H9 (cell line): ENCODE measurements at regions not wholly inside any gene's neighbourhood (a gene's known extent, or its start where the extent isn't known, plus 50 kb on each side); places are given as distances from the start of the nearest gene placed in this dataset.

ENCODE experiments used
- DNase-seq: peaks from one replicate; pipeline ENCODE4 v3.0.0-alpha.2; 2017
- H2AFZ ChIP-seq: one replicate; pipeline ENCODE4 v1.6.1; 2013; ENCODE audit warnings: mild to moderate bottlenecking, low read length, control low read depth, moderate library complexity
- H2AK5ac ChIP-seq: 2 replicates; pipeline ENCODE4 v1.6.1; 2013; ENCODE audit warnings: low read length, control low read depth, mixed read lengths; ENCODE audit not compliant: insufficient read length
- H2BK120ac ChIP-seq: one replicate; pipeline ENCODE4 v1.6.1; 2013; ENCODE audit warnings: low read depth, mild to moderate bottlenecking, low read length, control low read depth, inconsistent platforms; ENCODE audit not compliant: poor library complexity, severe bottlenecking
- H2BK12ac ChIP-seq: 2 replicates; pipeline ENCODE4 v1.6.1; 2013; ENCODE audit warnings: low read length, control low read depth, mixed read lengths, low read depth; ENCODE audit not compliant: insufficient read length
- H2BK15ac ChIP-seq: 2 replicates; pipeline ENCODE4 v1.6.1; 2013; ENCODE audit warnings: low read depth, low read length, control low read depth
- H2BK20ac ChIP-seq: one replicate; pipeline ENCODE4 v1.6.1; 2013; ENCODE audit warnings: low read depth, mild to moderate bottlenecking, low read length, control low read depth, inconsistent platforms; ENCODE audit not compliant: poor library complexity, severe bottlenecking
- H2BK5ac ChIP-seq: 2 replicates; pipeline ENCODE4 v1.6.1; 2013; ENCODE audit warnings: low read length, control low read depth, mixed read lengths; ENCODE audit not compliant: insufficient read length
- H3K14ac ChIP-seq: 2 replicates; pipeline ENCODE4 v1.6.1; 2013; ENCODE audit warnings: low read length, control low read depth; ENCODE audit not compliant: insufficient read depth
- H3K18ac ChIP-seq: 2 replicates; pipeline ENCODE4 v1.6.1; 2013; ENCODE audit warnings: low read depth, mild to moderate bottlenecking, mixed read lengths, low read length, control low read depth; ENCODE audit not compliant: insufficient read length
- H3K23ac ChIP-seq: 2 replicates; pipeline ENCODE4 v1.6.1; 2013; ENCODE audit warnings: low read length, control low read depth, mixed read lengths, low read depth; ENCODE audit not compliant: insufficient read length
- H3K23me2 ChIP-seq: 2 replicates; pipeline ENCODE4 v1.6.1; 2013; ENCODE audit warnings: low read depth, mild to moderate bottlenecking, mixed read lengths, low read length, control low read depth; ENCODE audit not compliant: insufficient read length, poor library complexity, severe bottlenecking
- H3K27ac ChIP-seq: 2 replicates; pipeline ENCODE4 v1.5.1; 2013; ENCODE audit warnings: low read length, control low read depth, mixed read lengths, low read depth; ENCODE audit not compliant: insufficient read length
- H3K27me3 ChIP-seq: 2 replicates; pipeline ENCODE4 v1.6.1; 2013; ENCODE audit warnings: low read length, control low read depth, inconsistent platforms; ENCODE audit not compliant: insufficient read depth
- H3K4ac ChIP-seq: 2 replicates; pipeline ENCODE4 v1.6.1; 2013; ENCODE audit warnings: low read depth, mild to moderate bottlenecking, control low read depth, inconsistent platforms, low read length, moderate library complexity
- H3K4me1 ChIP-seq: 2 replicates; pipeline ENCODE4 v1.6.1; 2013; ENCODE audit warnings: low read length, control low read depth, inconsistent platforms; ENCODE audit not compliant: insufficient read depth
- H3K4me2 ChIP-seq: 2 replicates; pipeline ENCODE4 v1.6.1; 2013; ENCODE audit warnings: low read length, control low read depth, mixed read lengths; ENCODE audit not compliant: insufficient read length, insufficient read depth
- H3K56ac ChIP-seq: 2 replicates; pipeline ENCODE4 v1.6.1; 2013; ENCODE audit warnings: low read depth, mild to moderate bottlenecking, mixed read lengths, low read length, control low read depth; ENCODE audit not compliant: insufficient read length
- H3K79me1 ChIP-seq: 2 replicates; pipeline ENCODE4 v1.6.1; 2013; ENCODE audit warnings: low read depth, mild to moderate bottlenecking, moderate library complexity, low read length, control low read depth, inconsistent platforms; ENCODE audit not compliant: insufficient read depth, poor library complexity, severe bottlenecking
- H3K79me2 ChIP-seq: 2 replicates; pipeline ENCODE4 v1.6.1; 2013; ENCODE audit warnings: low read length, control low read depth, inconsistent platforms; ENCODE audit not compliant: insufficient read depth
- H3K9ac ChIP-seq: 2 replicates; pipeline ENCODE4 v1.6.1; 2013; ENCODE audit warnings: low read length, control low read depth, mixed read lengths; ENCODE audit not compliant: insufficient read length; ENCODE audit errors: extremely low read depth
- H3K9me3 ChIP-seq: one replicate; pipeline ENCODE4 v1.6.1; 2013; ENCODE audit warnings: low read depth, low read length, inconsistent platforms; ENCODE audit not compliant: control insufficient read depth
- H3T11ph ChIP-seq: one replicate; pipeline ENCODE4 v1.6.1; 2013; ENCODE audit warnings: mild to moderate bottlenecking, low read length, control low read depth, inconsistent platforms
- H4K20me1 ChIP-seq: one replicate; pipeline ENCODE4 v1.6.1; 2013; ENCODE audit not compliant: control insufficient read depth, insufficient read length, insufficient read depth
- H4K5ac ChIP-seq: 2 replicates; pipeline ENCODE4 v1.6.1; 2013; ENCODE audit warnings: low read depth, mild to moderate bottlenecking, mixed read lengths, low read length, control low read depth; ENCODE audit not compliant: insufficient read length
- H4K8ac ChIP-seq: replicated peaks from 2 replicates; pipeline ENCODE4 v1.6.1; 2013; ENCODE audit warnings: low read length, control low read depth, mixed read lengths, low read depth; ENCODE audit not compliant: insufficient read length
- H4K91ac ChIP-seq: 2 replicates; pipeline ENCODE4 v1.6.1; 2013; ENCODE audit warnings: low read depth, mild to moderate bottlenecking, moderate library complexity, mixed read lengths, low read length, control low read depth; ENCODE audit not compliant: insufficient read length
- H3K27ac Mint-ChIP-seq, 3 experiments: 2 replicates in 2 of 3; 3 replicates in 1 of 3; pipeline ENCODE4 v1.8.0; 2020 to 2021; ENCODE audit warnings: mixed read lengths in 3 of 3, mild to moderate bottlenecking in 1 of 3, moderate library complexity in 1 of 3
- H3K27me3 Mint-ChIP-seq: 2 replicates; pipeline ENCODE4 v1.8.0; 2021; ENCODE audit warnings: low read depth, mild to moderate bottlenecking, moderate library complexity, mixed read lengths
- H3K36me3 Mint-ChIP-seq, 3 experiments: 2 replicates in 2 of 3; 3 replicates in 1 of 3; pipeline ENCODE4 v1.8.0; 2020 to 2021; ENCODE audit warnings: low read depth in 3 of 3, mixed read lengths in 3 of 3; ENCODE audit not compliant: insufficient read depth in 1 of 3
- H3K4me1 Mint-ChIP-seq, 2 experiments: 2 replicates each; pipeline ENCODE4 v1.8.0; 2020; ENCODE audit warnings: mixed read lengths in 2 of 2
- H3K4me3 Mint-ChIP-seq, 2 experiments: 2 replicates in 1 of 2; 3 replicates in 1 of 2; pipeline ENCODE4 v1.8.0; 2020 to 2021; ENCODE audit warnings: mild to moderate bottlenecking in 2 of 2, mixed read lengths in 2 of 2, moderate library complexity in 1 of 2
- H3K9me3 Mint-ChIP-seq, 2 experiments: 2 replicates in 1 of 2; 3 replicates in 1 of 2; pipeline ENCODE4 v1.8.0; 2020; ENCODE audit warnings: mild to moderate bottlenecking in 2 of 2, mixed read lengths in 2 of 2, moderate library complexity in 1 of 2
- CTCF ChIP-seq: fragments of 200-600 bp; sonication (generic); conservative IDR thresholded peaks from 3 replicates; pipeline ENCODE4 v1.8.0; 2021; ENCODE audit warnings: antibody characterized with exemption, mild to moderate bottlenecking
- WGBS: extraction: QIAGEN DNeasy Blood & Tissue Kit; methylation state at CpG from one replicate; pipeline ENCODE4 v1.1.7; 2013; ENCODE audit warnings: missing lambda C conversion rate, low lambda C conversion rate, mixed read lengths; ENCODE audit not compliant: insufficient read length; ENCODE audit errors: extremely low coverage; 5-methylcytosine and 5-hydroxymethylcytosine counted together

GRCh38 chr13:39804332-39805210 lies 149.1 kb downstream of the COG6 start:
- DNase-seq, result no peak
- Mint-ChIP-seq H3K36me3 (peaks cover 3 to 12% (median 5%) of the 10 kb centered on the region in 3 experiments; a peak in 6 of 7 replicates), H3K9me3 (peaks cover 8 to 13% of the 10 kb centered on the region in 2 experiments; a peak in 4 of 5 replicates), H3K4me1 (peaks cover 25 to 27% of the 10 kb centered on the region in 2 experiments), H3K4me3 (no peak overlapping the region), H3K27me3 (no peaks in the 10 kb centered on the region), H3K27ac (no peak overlapping the region; a peak in 1 of 7 replicates)
- H3K23ac ChIP-seq, result no peak overlapping the region
- no peak overlapping the region for H3T11ph ChIP-seq
- H3K27me3 ChIP-seq, result no peaks in the 10 kb centered on the region
- no peak overlapping the region for H3K56ac ChIP-seq
- no peak overlapping the region for H2AK5ac ChIP-seq
- H2AFZ ChIP-seq, result no peak overlapping the region
- no peaks in the 10 kb centered on the region for H4K20me1 ChIP-seq
- no CpG with 5 or more reads among the region's 5 CpGs for WGBS
- H3K79me1 ChIP-seq, result no peaks in the 10 kb centered on the region
- H4K8ac ChIP-seq, result no peak overlapping the region
- H4K5ac ChIP-seq, result no peak overlapping the region
- no peaks in the 10 kb centered on the region for H3K9me3 ChIP-seq
- no peak overlapping the region for H2BK12ac ChIP-seq
- peaks cover 3% of the 10 kb centered on the region; the same call in 1 of the 2 replicates for H3K4me1 ChIP-seq
- H3K4ac ChIP-seq, result no peak overlapping the region
- H3K79me2 ChIP-seq, result no peaks in the 10 kb centered on the region
- no peaks in the 10 kb centered on the region for H3K23me2 ChIP-seq
- no peak overlapping the region for H2BK120ac ChIP-seq
- H2BK15ac ChIP-seq, result no peak overlapping the region
- H3K27ac ChIP-seq, result no peak overlapping the region
- H4K91ac ChIP-seq, result no peak overlapping the region
- no peak overlapping the region for H3K14ac ChIP-seq
- no peak overlapping the region for H3K4me2 ChIP-seq
- no peak overlapping the region for H3K18ac ChIP-seq
- no peak for TF ChIP-seq CTCF
- no peak overlapping the region for H2BK20ac ChIP-seq
- H3K9ac ChIP-seq, result no peak overlapping the region
- no peak overlapping the region for H2BK5ac ChIP-seq
